Suprapubic skin (tissue), 4 donors: ENCODE measurements at regions not wholly inside any gene's neighbourhood (a gene's known extent, or its start where the extent isn't known, plus 50 kb on each side); places are given as distances from the start of the nearest gene placed in this dataset.

ENCODE experiments used
- DNase-seq, 2 donors: peaks; one replicate each; pipeline ENCODE4 v3.0.0-alpha.2; 2019; ENCODE audit warnings: low spot score in 2 of 2
- H3K27ac ChIP-seq: fragments of 200-600 bp; sonication (generic); one replicate; pipeline ENCODE4 v1.5.1; 2019
- H3K27me3 ChIP-seq: fragments of 200-600 bp; sonication (generic); one replicate; pipeline ENCODE4 v1.5.1; 2019
- H3K36me3 ChIP-seq: fragments of 200-600 bp; sonication (generic); one replicate; pipeline ENCODE4 v1.5.1; 2019
- H3K4me1 ChIP-seq: fragments of 200-600 bp; sonication (generic); one replicate; pipeline ENCODE4 v1.5.1; 2019
- H3K4me3 ChIP-seq: fragments of 200-600 bp; sonication (generic); one replicate; pipeline ENCODE4 v1.5.1; 2019; ENCODE audit warnings: mild to moderate bottlenecking
- H3K9me3 ChIP-seq: fragments of 200-600 bp; sonication (generic); one replicate; pipeline ENCODE4 v1.5.1; 2019
- EP300 ChIP-seq: sonication (generic); formaldehyde crosslinking; IDR thresholded peaks from one replicate; pipeline ENCODE4 v1.6.1; 2017; ENCODE audit warnings: antibody characterized with exemption
- POLR2A ChIP-seq, 2 donors: fragments of 450-650 bp; IDR thresholded peaks; one replicate each; pipeline ENCODE4 v1.6.1; 2017; ENCODE audit warnings: antibody characterized with exemption in 2 of 2, mild to moderate bottlenecking in 2 of 2, moderate library complexity in 2 of 2
- POLR2AphosphoS5 ChIP-seq, 3 donors: sonication (generic); formaldehyde crosslinking; IDR thresholded peaks; one replicate each; pipeline ENCODE4 v1.6.1; 2017; ENCODE audit warnings: antibody characterized with exemption in 3 of 3
- WGBS: methylation state at CpG from one replicate; pipeline ENCODE4 v1.1.5; 2018; 5-methylcytosine and 5-hydroxymethylcytosine counted together
- TF ChIP-seq, protein P1 (sequence below), 2 donors: fragments of 200-600 bp in 1 of 2; fragments of 450-650 bp in 1 of 2; sonication (generic) in 1 of 2; IDR thresholded peaks; one replicate each; pipeline ENCODE4 v1.5.1; 2016 to 2019; ENCODE audit warnings: antibody characterized with exemption in 2 of 2, mild to moderate bottlenecking in 1 of 2, moderate library complexity in 1 of 2

DNA sequence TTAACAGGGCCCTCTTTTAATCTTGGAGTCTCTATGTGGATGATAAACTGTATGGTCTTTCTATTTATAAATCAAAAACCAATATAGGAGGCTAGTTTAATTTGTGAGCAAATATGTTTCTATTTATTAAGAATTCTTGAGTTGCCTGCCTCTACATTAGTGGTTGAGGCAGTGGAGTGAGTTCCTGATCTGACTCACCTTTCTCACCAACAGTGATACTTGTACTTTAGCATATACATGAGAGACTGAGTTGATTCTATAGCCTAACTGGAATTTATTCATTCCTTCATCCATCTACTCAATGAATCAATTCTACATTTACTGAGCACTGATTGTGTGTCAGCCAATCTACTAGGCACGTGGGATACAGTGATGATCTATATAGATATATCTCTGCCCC, 126.9 kb downstream of the TRMT11 start:
- Histone ChIP-seq H3K27ac (no peak overlapping the region), H3K27me3 (no peaks in the 10 kb centered on the region), H3K36me3 (no peaks in the 10 kb centered on the region), H3K4me3 (no peak overlapping the region), H3K9me3 (no peaks in the 10 kb centered on the region), H3K4me1 (no peaks in the 10 kb centered on the region)
- no peak for DNase-seq
- TF ChIP-seq POLR2AphosphoS5 (IDR thresholded peaks at IDR 0.05) (no peak), POLR2A (IDR thresholded peaks at IDR 0.05) (no peak), EP300 (no peak)
- TF ChIP-seq, protein P1, sequence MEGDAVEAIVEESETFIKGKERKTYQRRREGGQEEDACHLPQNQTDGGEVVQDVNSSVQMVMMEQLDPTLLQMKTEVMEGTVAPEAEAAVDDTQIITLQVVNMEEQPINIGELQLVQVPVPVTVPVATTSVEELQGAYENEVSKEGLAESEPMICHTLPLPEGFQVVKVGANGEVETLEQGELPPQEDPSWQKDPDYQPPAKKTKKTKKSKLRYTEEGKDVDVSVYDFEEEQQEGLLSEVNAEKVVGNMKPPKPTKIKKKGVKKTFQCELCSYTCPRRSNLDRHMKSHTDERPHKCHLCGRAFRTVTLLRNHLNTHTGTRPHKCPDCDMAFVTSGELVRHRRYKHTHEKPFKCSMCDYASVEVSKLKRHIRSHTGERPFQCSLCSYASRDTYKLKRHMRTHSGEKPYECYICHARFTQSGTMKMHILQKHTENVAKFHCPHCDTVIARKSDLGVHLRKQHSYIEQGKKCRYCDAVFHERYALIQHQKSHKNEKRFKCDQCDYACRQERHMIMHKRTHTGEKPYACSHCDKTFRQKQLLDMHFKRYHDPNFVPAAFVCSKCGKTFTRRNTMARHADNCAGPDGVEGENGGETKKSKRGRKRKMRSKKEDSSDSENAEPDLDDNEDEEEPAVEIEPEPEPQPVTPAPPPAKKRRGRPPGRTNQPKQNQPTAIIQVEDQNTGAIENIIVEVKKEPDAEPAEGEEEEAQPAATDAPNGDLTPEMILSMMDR (IDR thresholded peaks at IDR 0.05), result no peak
- 87% methylated on average over 1 of the region's 1 CpG for WGBS

DNA sequence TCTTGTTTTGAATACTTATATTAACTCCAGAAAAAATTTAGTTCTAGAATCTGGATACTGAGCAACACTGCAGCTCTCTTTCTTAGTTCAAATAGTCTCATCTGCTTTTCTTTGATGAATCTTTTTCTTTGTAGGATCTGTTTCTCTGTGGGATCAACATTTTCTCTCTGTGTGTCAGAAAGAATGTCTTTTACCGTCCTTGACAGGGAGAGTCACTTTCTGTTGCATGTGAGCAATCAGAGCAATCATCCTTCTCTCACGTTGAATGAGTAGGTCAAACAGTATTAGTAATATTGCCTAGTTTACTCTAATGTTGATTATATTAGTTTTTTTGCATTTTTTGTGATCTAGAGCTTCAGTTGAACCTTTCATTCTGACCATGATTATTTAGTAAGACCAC, 130.9 kb downstream of the TRMT11 start:
- Histone ChIP-seq H3K9me3 (no peaks in the 10 kb centered on the region), H3K4me1 (no peaks in the 10 kb centered on the region), H3K27ac (no peak overlapping the region), H3K4me3 (no peak overlapping the region), H3K27me3 (no peaks in the 10 kb centered on the region), H3K36me3 (no peaks in the 10 kb centered on the region)
- TF ChIP-seq POLR2A (IDR thresholded peaks at IDR 0.05), result no peak
- no peak for TF ChIP-seq EP300
- TF ChIP-seq, protein P1 (IDR thresholded peaks at IDR 0.05), result no peak
- TF ChIP-seq POLR2AphosphoS5 (IDR thresholded peaks at IDR 0.05), result no peak
- DNase-seq, result no peak
- WGBS, result 91% methylated on average over 2 of the region's 2 CpGs

DNA sequence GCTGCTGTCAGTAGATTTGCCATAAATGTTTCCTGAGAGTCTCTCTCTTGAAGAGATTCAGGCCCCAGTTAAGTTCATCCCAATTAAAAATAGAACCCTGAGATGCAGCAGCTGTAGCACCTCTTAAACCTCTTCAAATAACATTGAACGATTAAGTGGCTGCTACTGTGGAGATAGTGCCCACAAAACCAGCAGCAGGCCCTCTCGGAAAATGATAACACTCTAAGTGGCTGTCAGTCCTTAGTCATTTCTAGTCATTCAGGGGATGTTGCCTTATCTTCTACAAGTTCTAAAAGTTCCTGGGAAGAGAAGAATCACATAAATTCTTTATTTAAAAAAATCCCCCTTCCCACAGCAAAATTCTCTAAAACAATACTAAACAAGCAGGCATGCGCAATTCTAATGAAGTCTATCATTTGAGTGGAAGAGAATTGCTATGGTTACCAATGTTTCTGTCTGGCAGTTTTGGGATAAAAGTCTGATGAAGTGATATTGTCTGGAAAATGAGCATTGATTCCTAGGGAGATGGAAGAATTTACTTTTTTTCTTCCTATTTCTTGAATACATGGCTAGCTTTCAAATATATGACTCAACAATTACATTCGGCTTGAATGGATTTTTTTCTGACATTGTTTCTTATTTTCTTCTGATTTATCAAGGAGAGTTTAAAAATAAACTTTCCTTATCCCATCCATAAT, 131.9 kb downstream of the TRMT11 start:
- H3K27ac ChIP-seq, result no peak overlapping the region

DNA sequence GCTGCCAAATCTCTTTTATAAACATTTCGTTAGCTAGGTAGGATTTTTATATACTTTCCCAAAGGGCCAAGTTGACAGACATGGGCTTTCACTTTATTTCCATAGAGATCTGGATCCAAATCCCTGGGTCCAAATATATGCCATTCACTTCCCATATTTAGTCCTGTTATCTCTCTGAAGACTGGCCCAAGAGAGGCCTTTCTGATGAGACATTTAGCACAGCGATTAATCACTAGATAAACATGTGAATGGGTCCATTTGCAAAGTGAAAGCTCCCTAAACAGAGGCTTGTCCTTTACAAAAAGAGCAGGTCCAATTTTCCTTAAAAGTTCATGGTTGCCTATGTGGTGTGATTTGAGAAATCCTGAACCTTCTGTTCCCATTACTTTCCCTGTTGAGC, 132.6 kb downstream of the TRMT11 start:
- Histone ChIP-seq H3K27me3 (no peaks in the 10 kb centered on the region), H3K9me3 (no peaks in the 10 kb centered on the region), H3K4me3 (no peak overlapping the region), H3K27ac (no peak overlapping the region), H3K4me1 (no peaks in the 10 kb centered on the region), H3K36me3 (no peaks in the 10 kb centered on the region)
- WGBS, result 91% methylated on average over 2 of the region's 2 CpGs
- DNase-seq, result no peak
- TF ChIP-seq, protein P1 (IDR thresholded peaks at IDR 0.05), result no peak
- TF ChIP-seq EP300 (no peak), POLR2AphosphoS5 (IDR thresholded peaks at IDR 0.05) (no peak), POLR2A (IDR thresholded peaks at IDR 0.05) (no peak)

More for the DNA sequence above, 131.9 kb downstream of the TRMT11 start:
- no peaks in the 10 kb centered on the region for H3K4me1 ChIP-seq
- H3K4me3 ChIP-seq, result no peak overlapping the region
- H3K9me3 ChIP-seq, result no peaks in the 10 kb centered on the region
- H3K36me3 ChIP-seq, result no peaks in the 10 kb centered on the region
- 77% methylated on average over 4 of the region's 4 CpGs for WGBS
- no peak for DNase-seq
- H3K27me3 ChIP-seq, result no peaks in the 10 kb centered on the region
- no peak for TF ChIP-seq EP300
- no peak for TF ChIP-seq POLR2AphosphoS5 (IDR thresholded peaks at IDR 0.05)

DNA sequence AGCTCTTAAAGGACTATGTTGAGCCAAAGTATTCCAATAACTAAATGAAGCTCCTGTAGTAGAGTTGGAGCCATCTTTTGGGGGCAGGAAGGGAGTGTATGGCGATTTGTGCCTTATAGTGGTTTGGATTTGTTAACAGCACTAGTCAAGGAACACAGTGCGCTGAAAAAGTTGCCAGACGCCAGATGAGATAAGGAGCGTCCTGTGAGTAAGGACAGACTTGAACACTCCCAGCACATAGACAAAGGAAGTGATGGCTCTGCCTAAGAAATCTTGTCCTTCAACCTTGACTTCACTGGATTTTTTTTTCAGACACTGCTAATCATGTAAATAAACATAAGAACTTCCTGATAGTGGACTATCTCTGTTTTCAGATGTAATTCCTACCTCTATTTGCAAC, 136.9 kb downstream of the TRMT11 start:
- Histone ChIP-seq H3K4me3 (no peak overlapping the region), H3K27ac (no peak overlapping the region), H3K4me1 (no peaks in the 10 kb centered on the region), H3K9me3 (no peaks in the 10 kb centered on the region), H3K27me3 (no peaks in the 10 kb centered on the region), H3K36me3 (no peaks in the 10 kb centered on the region)
- no peak for DNase-seq
- 81% methylated on average over 4 of the region's 4 CpGs for WGBS
- no peak for TF ChIP-seq EP300
- no peak for TF ChIP-seq POLR2AphosphoS5 (IDR thresholded peaks at IDR 0.05)
- TF ChIP-seq, protein P1 (IDR thresholded peaks at IDR 0.05), result no peak
- TF ChIP-seq POLR2A (IDR thresholded peaks at IDR 0.05), result no peak

DNA sequence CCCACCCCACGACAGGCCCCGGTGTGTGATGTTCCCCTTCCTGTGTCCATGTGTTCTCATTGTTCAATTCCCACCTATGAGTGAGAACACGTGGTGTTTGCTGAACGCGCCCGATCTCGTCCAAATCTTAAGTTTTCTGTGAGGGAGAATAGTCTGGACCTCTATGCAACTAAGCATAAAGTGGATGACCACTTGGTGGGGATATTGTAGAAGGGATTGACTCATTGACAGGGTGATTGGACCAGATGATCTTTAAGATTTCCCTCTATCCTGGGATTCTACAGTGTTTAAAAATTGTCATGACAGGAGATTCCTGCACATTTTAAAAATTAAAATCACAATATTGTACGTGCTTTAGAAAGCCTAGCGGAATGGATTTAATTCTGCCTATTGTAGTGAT, 141.3 kb downstream of the TRMT11 start:
- H3K4me3 ChIP-seq, result no peak overlapping the region
- no peak for DNase-seq
- H3K4me1 ChIP-seq, result no peaks in the 10 kb centered on the region
- no peak overlapping the region for H3K27ac ChIP-seq
- no peak for TF ChIP-seq EP300
- TF ChIP-seq, protein P1 (IDR thresholded peaks at IDR 0.05), result no peak
- no peak for TF ChIP-seq POLR2AphosphoS5 (IDR thresholded peaks at IDR 0.05)
- TF ChIP-seq POLR2A (IDR thresholded peaks at IDR 0.05), result no peak
- no peaks in the 10 kb centered on the region for H3K36me3 ChIP-seq
- no peaks in the 10 kb centered on the region for H3K27me3 ChIP-seq
- H3K9me3 ChIP-seq, result no peaks in the 10 kb centered on the region
- WGBS, result 75% methylated on average over 9 of the region's 9 CpGs
